NCI-H446 treated with DMSO at 0.1 percent for 48 hours (cell line): ENCODE measurements at regions not wholly inside any gene's neighbourhood (a gene's known extent, or its start where the extent isn't known, plus 50 kb on each side); places are given as distances from the start of the nearest gene placed in this dataset.
A peak's percentile ranks its signal among the peaks of the same experiment; 100 is the strongest.

Experiments used
- DNase-seq: peaks from one replicate; lab custom pipeline; 2025; lab: John Stamatoyannopoulos, UW

- no peak for DNase-seq
These were observed 60.1 kb upstream of the RAB4A start for GRCh38 chr1:229210844-229211243.

- DNase-seq: no peak
These were observed 57.1 kb upstream of the RAB4A start for GRCh38 chr1:229213797-229214196.

GRCh38 chr1:229217716-229218115 is 53.2 kb upstream of the RAB4A start:
- DNase-seq: no peak

- DNase-seq: no peak
These were observed 52.3 kb upstream of the RAB4A start for GRCh38 chr1:229218612-229219025.

GRCh38 chr1:229220163-229220846 is 50.6 kb upstream of the RAB4A start:
- no peak for DNase-seq

- peak; percentile 56 for DNase-seq
These were observed 49.5 kb upstream of the RAB4A start for GRCh38 chr1:229221106-229222019.
